ENCODE measurements at regions not wholly inside any gene's neighbourhood (a gene's known extent, or its start where the extent isn't known, plus 50 kb on each side); places are given as distances from the start of the nearest gene placed in this dataset.

DNA sequence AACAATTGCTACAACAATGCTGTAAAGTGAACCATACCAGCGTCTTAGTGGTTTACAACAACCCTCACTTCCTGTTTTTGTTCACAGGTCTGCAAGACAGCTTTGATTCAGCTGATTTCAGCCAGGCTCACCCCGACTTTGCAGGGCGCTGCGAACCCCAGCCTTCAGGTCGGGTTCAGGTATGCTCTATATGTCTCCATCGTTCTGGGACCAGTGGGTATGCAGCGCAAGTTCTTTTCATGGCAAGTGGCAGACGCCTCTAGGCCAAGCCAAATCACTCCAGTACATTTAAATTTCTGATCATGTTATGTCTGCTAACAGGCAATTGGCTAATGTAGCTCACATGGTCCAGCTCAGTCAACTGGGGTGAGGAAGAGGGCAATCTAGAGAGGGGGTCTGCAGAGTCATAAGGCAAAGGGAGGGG lies 52.4 kb upstream of the RGMA start:
- no peak for FAIRE-seq
- TF ChIP-seq POLR2A (IDR thresholded peaks at IDR 0.05; ENCODE audit: low read depth, low read length): no peak
- DNase-seq (ENCODE audit: insufficient read length, low spot score): no peak

- no peak for TF ChIP-seq POLR2A (IDR thresholded peaks at IDR 0.05; ENCODE audit: low read depth, low read length)
- no peak for FAIRE-seq
- no peak for DNase-seq (ENCODE audit: insufficient read length, low spot score)
Observed at GRCh38 chr15:93139436-93139835, 50.4 kb upstream of the RGMA start.

DNA sequence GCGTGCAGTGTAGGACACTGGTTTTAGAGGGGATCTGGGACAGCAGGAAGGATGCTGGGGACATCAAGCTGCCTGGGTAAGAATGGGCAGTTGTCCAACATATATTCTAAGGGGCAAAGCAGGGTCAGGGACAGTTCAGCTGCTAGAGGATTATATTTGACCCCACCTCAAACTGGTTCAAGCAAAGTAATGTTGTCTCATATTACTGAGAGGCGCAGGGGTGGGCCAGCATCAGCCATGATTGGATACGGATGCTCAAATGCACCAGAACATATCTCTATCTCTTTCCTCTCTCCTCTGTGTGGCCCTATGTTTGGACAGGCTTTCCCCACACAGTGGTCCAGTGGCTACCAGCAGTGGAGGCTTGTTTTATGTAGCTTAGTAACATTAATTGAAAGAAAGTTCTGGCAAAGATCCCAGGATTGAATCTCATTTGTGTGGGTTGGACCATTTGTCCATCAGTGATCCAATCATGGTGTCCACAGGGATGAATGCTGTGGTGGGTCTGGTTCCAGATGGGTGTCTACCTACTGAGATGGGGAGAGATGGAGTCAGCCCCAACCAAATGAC lies 49.8 kb upstream of the RGMA start:
- FAIRE-seq (no peak), DNase-seq (ENCODE audit: insufficient read length, low spot score) (no peak)
- no peak for TF ChIP-seq POLR2A (IDR thresholded peaks at IDR 0.05; ENCODE audit: low read depth, low read length)

Data from H54 (cell line).